Hepatocyte (in vitro differentiated cells): ENCODE measurements at regions not wholly inside any gene's neighbourhood (a gene's known extent, or its start where the extent isn't known, plus 50 kb on each side); places are given as distances from the start of the nearest gene placed in this dataset.

Experiments
- EZH2 ChIP-seq: fragments of 200-600 bp; sonication (generic); IDR thresholded peaks from 2 replicates; pipeline ENCODE4 v1.6.1; 2016; ENCODE audit warnings: antibody characterized with exemption, mild to moderate bottlenecking, borderline replicate concordance
- EZH2phosphoT487 ChIP-seq: fragments of 200-600 bp; sonication (generic); IDR thresholded peaks from one replicate; pipeline ENCODE4 v1.6.1; 2018; ENCODE audit warnings: antibody characterized with exemption, mild to moderate bottlenecking, low read depth, moderate library complexity; ENCODE audit not compliant: unreplicated experiment, severe bottlenecking
- TF ChIP-seq, protein P1 (sequence below): fragments of 200-600 bp; sonication (generic); IDR thresholded peaks from 2 replicates; pipeline ENCODE4 v1.5.1; 2016; ENCODE audit warnings: antibody characterized with exemption, mild to moderate bottlenecking; ENCODE audit not compliant: poor library complexity

DNA sequence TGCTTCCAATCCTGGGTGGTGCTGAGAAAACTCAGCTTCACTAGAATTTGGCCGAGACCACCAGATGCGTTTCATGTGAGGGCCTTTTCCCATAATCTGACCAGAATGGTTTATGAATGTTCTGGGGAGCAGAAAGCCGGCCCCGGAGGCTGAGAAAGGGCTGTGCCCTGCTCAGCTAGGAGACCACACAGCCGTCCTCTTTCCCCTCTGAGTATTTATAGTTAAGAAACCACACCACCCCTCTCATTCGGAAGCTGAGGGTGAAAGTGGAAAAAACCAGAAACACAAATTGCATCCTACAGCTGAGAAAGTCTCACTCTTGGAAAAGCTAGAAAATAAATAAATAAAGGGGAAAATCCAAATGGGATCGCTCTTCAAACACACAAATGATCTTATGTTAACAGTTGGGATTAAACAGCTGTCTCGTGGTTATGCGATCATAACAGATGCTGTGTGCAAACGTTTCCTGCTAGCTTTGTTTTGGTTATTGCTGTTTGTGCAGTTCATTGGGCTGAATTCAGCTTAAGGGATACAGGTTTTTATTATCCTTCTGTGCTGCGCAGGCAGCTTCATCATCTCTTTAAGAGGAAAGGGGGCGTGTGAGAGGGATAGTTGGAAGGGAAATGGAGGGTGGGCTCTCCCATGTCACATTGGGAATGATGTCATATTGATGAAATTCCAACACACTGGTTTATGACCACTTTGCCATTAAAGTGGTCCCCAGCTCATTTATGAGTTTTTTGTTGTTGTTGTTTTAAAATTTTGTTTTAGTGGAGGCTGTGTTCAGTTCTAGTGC is 1026.2 kb upstream of the NR2F2 start:
- TF ChIP-seq, protein P1, sequence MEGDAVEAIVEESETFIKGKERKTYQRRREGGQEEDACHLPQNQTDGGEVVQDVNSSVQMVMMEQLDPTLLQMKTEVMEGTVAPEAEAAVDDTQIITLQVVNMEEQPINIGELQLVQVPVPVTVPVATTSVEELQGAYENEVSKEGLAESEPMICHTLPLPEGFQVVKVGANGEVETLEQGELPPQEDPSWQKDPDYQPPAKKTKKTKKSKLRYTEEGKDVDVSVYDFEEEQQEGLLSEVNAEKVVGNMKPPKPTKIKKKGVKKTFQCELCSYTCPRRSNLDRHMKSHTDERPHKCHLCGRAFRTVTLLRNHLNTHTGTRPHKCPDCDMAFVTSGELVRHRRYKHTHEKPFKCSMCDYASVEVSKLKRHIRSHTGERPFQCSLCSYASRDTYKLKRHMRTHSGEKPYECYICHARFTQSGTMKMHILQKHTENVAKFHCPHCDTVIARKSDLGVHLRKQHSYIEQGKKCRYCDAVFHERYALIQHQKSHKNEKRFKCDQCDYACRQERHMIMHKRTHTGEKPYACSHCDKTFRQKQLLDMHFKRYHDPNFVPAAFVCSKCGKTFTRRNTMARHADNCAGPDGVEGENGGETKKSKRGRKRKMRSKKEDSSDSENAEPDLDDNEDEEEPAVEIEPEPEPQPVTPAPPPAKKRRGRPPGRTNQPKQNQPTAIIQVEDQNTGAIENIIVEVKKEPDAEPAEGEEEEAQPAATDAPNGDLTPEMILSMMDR: no peak
- TF ChIP-seq EZH2phosphoT487 (no peak), EZH2 (no peak)
